ENCODE measurements at regions not wholly inside any gene's neighbourhood (a gene's known extent, or its start where the extent isn't known, plus 50 kb on each side); places are given as distances from the start of the nearest gene placed in this dataset.
A peak's percentile ranks its signal among the peaks of the same experiment; 100 is the strongest.

DNA sequence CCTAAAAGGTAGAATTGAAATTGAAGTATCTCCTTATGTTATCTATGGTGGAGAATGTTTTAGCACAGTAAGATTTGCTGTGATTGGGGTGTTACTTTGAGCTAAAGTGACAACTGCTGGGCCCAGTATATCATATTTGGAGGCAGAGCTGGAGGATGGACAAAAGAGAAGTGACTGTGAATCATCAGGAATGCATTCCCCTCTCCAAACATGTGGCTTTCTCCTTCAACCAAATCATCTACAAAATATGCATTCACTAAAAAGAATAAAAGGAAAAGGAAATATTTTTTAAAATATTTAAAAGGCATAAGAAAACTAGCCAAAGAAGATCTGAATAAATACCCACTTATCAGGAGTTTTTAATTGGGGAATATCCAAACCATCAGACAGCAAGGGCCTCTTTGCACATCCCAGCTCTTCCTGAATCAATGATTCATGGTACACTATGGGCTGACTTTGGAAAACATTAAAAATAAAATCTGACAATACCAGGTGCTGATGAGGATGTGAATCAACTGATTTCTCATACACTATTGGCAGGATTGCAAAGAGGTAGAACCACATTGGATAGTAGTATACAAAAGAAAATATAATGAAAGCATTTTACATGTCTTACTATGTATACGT lies 671.7 kb upstream of the NR3C2 start:
- TF ChIP-seq CTCF (IDR thresholded peaks at IDR 0.05; ENCODE audit: insufficient read depth, missing control alignments): no peak
- DNase-seq (ENCODE audit: insufficient read length, low spot score): no peak
- FAIRE-seq: no peak

DNA sequence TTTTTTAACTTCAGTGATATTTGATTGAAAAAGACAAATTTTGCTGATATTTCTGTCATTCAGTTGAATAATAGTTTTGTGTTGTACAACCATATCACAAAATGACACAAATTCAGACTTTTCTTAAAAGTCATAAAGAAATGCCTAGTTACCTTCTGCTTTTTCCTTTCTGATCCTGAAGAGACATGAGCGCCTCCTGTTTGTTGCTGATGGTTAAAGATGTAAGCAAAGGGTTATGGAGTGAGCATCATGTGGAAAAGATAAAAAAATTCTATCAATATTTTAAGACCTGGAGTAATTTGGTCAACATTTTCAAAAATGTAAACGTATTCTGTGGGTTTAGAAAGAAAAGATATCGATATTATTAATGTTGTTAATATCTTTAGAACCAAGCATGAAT lies 669.9 kb upstream of the NR3C2 start:
- TF ChIP-seq CTCF (IDR thresholded peaks at IDR 0.05; ENCODE audit: insufficient read depth, missing control alignments): peak; percentile 20
- no peak for FAIRE-seq
- no peak for DNase-seq (ENCODE audit: insufficient read length, low spot score)

DNA sequence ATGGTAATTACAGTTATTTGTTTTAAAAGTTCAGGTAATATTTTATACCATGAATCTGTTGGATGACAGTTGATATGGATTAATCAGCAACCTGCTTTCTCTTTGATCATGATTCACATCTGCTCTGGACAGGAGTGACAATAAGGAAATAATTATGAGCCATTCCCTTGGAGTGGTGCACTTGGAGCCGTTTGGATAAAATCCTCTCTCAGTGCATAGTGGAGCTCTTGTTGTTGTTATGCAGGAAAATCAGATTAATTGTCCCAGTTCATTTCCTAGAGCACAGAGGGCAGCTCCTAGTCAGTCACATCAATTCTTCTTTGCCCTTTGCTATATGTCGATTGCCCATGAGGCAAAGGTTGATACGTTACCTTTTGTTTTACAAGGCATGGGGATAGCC lies 668.3 kb upstream of the NR3C2 start:
- DNase-seq (ENCODE audit: insufficient read length, low spot score) (no peak), FAIRE-seq (no peak)
- TF ChIP-seq CTCF (IDR thresholded peaks at IDR 0.05; ENCODE audit: insufficient read depth, missing control alignments): no peak

DNA sequence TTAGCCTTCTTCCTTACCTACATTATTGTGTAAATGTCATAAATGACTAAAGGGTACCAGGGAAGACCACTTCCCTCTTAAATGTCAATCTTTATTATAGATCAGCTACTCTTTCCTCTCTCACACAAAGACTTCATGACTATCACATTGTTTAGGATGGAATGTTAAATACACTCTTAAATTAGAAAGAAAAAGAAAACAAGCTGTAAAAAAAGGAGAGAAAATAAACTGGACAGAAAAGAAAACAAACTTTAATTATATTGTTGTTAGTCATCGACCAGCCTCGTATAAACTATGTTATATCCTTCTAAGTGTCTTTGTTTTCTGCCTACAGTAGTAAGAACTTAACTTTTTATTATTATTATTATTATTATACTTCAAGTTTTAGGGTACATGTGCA lies 666.4 kb upstream of the NR3C2 start:
- TF ChIP-seq CTCF (IDR thresholded peaks at IDR 0.05; ENCODE audit: insufficient read depth, missing control alignments): no peak
- no peak for DNase-seq (ENCODE audit: insufficient read length, low spot score)
- no peak for FAIRE-seq

DNA sequence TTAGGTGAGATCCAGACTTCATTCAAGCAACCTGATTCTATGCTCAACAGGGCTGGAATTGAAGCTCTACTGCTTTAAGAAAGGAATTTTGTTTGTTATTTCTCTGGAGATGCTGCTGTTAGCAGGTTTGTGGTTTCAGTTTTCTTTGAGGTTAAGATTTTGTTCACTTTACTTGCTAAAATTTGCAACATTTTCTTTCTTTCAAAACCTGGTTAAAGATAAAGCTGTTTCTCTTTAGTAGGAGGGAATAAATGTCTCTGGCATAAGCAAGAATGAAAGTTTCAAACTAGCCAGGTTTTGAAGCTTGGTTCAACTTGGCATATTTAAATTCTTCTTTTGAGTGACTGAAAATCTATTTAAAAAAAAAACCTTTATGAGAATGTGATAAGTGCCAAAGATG lies 660.6 kb upstream of the NR3C2 start:
- DNase-seq (ENCODE audit: insufficient read length, low spot score): no peak
- FAIRE-seq: no peak
- no peak for TF ChIP-seq CTCF (IDR thresholded peaks at IDR 0.05; ENCODE audit: insufficient read depth, missing control alignments)

- no peak for TF ChIP-seq CTCF (IDR thresholded peaks at IDR 0.05; ENCODE audit: insufficient read depth, missing control alignments)
- no peak for DNase-seq (ENCODE audit: insufficient read length, low spot score)
- no peak for FAIRE-seq
Measured at GRCh38 chr4:149101649-149102048, 659.4 kb upstream of the NR3C2 start.

DNA sequence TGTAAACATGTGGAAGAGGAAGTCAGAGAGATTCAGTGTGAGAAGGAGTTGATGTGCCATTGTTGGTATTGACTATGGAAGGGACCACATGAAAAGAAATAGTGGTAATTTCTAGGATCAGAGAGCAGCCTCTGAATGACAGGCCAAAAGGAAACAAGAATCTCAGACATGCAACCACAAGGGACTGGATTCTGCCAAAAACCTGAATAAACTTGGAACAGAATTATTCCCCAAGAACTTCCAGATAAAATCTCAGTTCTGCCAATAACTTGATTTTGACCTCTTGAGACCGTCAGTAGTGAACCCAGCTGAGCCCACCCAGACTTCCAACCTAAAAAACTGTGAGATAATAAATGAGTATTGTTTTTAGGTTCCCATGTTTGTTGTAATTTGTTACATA lies 653.6 kb upstream of the NR3C2 start:
- DNase-seq (ENCODE audit: insufficient read length, low spot score) (no peak), FAIRE-seq (no peak)
- TF ChIP-seq CTCF (IDR thresholded peaks at IDR 0.05; ENCODE audit: insufficient read depth, missing control alignments): no peak
